Left lung (tissue), 4 donors: ENCODE measurements at regions not wholly inside any gene's neighbourhood (a gene's known extent, or its start where the extent isn't known, plus 50 kb on each side); places are given as distances from the start of the nearest gene placed in this dataset.
A peak's percentile ranks its signal among the peaks of the same experiment; 100 is the strongest.

ENCODE experiments used
- ATAC-seq: fragments of 200-7000 bp; cut with Tn5 transposase; one replicate; pipeline ENCODE4 v1.9.1; 2020; ENCODE audit warnings: moderate library complexity
- DNase-seq, 4 donors: peaks; one replicate each; pipeline ENCODE4 v3.0.0-alpha.2; 2013 to 2020
- H3K27ac ChIP-seq, 2 donors: fragments of 200-600 bp; sonication (generic) in 1 of 2; one replicate each; pipeline versions ENCODE4 v1.5.0 to v1.8.0; 2020 to 2021
- H3K27me3 ChIP-seq, 2 donors: fragments of 200-600 bp; sonication (generic) in 1 of 2; one replicate each; pipeline versions ENCODE4 v1.5.0 to v1.8.0; 2020 to 2021
- H3K36me3 ChIP-seq, 2 donors: fragments of 200-600 bp; sonication (generic) in 1 of 2; one replicate each; pipeline versions ENCODE4 v1.5.0 to v1.8.0; 2020 to 2021
- H3K4me1 ChIP-seq, 2 donors: fragments of 200-600 bp; one replicate each; pipeline ENCODE4 v1.8.0; 2021
- H3K4me3 ChIP-seq, 2 donors: fragments of 200-600 bp; sonication (generic) in 1 of 2; one replicate each; pipeline versions ENCODE4 v1.5.0 to v1.8.0; 2020 to 2021; ENCODE audit warnings: mild to moderate bottlenecking in 1 of 2
- H3K9me3 ChIP-seq, 2 donors: fragments of 200-600 bp; sonication (generic) in 1 of 2; one replicate each; pipeline versions ENCODE4 v1.5.0 to v1.8.0; 2020 to 2021
- intact Hi-C, 2 donors: fragments of 100-400 bp; cut with DNase I; formaldehyde crosslinking; loops; one replicate each; pipeline versions ENCODE4 v1.11.2 to v1.14.2; 2022
- TF ChIP-seq, protein P1 (sequence below), 2 donors: fragments of 200-600 bp; sonication (generic) in 1 of 2; IDR thresholded peaks; one replicate each; pipeline versions ENCODE4 v1.5.0 to v1.8.0; 2021; ENCODE audit warnings: antibody characterized with exemption in 2 of 2
- donor health status: DM: no; HTN: yes; CAD: no.
- donor health status: DM: no; HTN: no; CAD: no.

GRCh38 chr1:5308249-5308648 is 653.8 kb downstream of the AJAP1 start:
- TF ChIP-seq, protein P1, sequence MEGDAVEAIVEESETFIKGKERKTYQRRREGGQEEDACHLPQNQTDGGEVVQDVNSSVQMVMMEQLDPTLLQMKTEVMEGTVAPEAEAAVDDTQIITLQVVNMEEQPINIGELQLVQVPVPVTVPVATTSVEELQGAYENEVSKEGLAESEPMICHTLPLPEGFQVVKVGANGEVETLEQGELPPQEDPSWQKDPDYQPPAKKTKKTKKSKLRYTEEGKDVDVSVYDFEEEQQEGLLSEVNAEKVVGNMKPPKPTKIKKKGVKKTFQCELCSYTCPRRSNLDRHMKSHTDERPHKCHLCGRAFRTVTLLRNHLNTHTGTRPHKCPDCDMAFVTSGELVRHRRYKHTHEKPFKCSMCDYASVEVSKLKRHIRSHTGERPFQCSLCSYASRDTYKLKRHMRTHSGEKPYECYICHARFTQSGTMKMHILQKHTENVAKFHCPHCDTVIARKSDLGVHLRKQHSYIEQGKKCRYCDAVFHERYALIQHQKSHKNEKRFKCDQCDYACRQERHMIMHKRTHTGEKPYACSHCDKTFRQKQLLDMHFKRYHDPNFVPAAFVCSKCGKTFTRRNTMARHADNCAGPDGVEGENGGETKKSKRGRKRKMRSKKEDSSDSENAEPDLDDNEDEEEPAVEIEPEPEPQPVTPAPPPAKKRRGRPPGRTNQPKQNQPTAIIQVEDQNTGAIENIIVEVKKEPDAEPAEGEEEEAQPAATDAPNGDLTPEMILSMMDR (IDR thresholded peaks at IDR 0.05), result no peak
- intact Hi-C loops, result no loop called here
- H3K4me1 ChIP-seq, result no peaks in the 10 kb centered on the region
- H3K27ac ChIP-seq, result no peak overlapping the region
- H3K9me3 ChIP-seq, result no peaks in the 10 kb centered on the region
- DNase-seq, result no peak
- no peaks in the 10 kb centered on the region for H3K36me3 ChIP-seq
- ATAC-seq, result no peak
- no peak overlapping the region for H3K4me3 ChIP-seq
- peaks cover 0 to 6% of the 10 kb centered on the region in 2 donors for H3K27me3 ChIP-seq

GRCh38 chr1:5304702-5305101 is 650.3 kb downstream of the AJAP1 start:
- intact Hi-C loops, result no loop called here
- TF ChIP-seq, protein P1 (IDR thresholded peaks at IDR 0.05), result no peak
- Histone ChIP-seq H3K9me3 (no peaks in the 10 kb centered on the region), H3K36me3 (no peaks in the 10 kb centered on the region), H3K4me3 (no peak overlapping the region), H3K27me3 (peaks cover 0 to 4% of the 10 kb centered on the region in 2 donors), H3K4me1 (no peaks in the 10 kb centered on the region), H3K27ac (no peak overlapping the region)
- DNase-seq (no peak), ATAC-seq (no peak)

DNA sequence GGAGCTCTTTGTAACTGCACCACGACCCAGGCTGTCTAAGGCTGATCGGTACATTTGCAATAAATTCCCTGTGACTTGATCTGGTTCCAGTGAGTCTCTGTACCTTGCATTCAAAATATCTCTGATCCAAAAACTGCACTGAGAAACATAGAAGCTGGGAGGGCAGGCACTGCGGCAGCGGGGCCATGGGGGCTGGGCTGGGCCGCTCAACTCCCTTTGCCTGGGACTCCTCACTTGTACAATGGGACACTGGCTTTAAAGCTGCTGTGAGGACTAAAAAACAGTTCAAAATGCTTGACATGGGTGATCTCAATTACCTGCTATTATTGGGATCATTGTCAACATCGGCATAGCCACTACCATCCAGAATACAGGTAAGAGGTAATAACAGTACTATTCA is 644.0 kb downstream of the AJAP1 start:
- Histone ChIP-seq H3K4me1 (no peaks in the 10 kb centered on the region), H3K36me3 (no peaks in the 10 kb centered on the region), H3K4me3 (no peak overlapping the region), H3K27me3 (peaks cover 0 to 14% of the 10 kb centered on the region in 2 donors), H3K27ac (no peak overlapping the region), H3K9me3 (no peaks in the 10 kb centered on the region)
- intact Hi-C loops, result no loop called here
- TF ChIP-seq, protein P1 (IDR thresholded peaks at IDR 0.05), result no peak
- no peak for DNase-seq
- no peak for ATAC-seq

GRCh38 chr1:5297886-5298239 is 643.5 kb downstream of the AJAP1 start:
- TF ChIP-seq, protein P1 (IDR thresholded peaks at IDR 0.05), result no peak
- H3K27ac ChIP-seq, result no peak overlapping the region

DNA sequence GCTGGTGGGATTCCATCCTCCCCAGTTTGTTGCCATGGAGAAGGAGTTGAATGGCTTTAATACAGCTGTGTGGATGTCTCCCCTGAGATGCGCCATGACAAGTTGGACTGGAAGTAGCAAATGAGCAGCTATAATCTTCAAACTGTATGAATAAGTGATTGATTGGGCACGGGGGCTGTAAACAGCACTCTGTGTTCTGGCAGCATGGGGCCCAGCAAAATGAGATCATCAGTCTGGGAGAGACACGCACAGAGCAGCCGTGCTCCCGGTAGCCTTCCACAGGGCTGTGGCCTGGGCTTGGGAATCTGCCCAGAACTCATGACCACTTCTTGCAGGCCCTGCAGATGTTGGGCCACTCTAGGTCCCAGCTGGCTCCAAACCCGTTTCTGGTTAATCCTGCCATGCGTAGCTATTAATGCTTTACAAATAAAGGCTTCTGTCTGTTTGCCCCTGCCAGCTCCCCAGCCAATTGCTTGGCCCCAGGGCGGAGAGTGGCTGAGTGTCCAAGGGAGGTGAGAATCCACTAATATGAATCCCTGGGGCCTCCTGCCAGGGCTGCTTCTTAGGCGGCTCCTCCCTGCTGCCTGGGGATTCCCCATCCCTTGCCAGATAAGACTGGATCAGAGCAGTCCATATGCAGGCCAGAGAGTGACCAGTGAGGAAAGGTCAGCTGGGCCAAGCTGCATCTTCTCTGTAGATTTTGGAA is 642.9 kb downstream of the AJAP1 start:
- DNase-seq (no peak), ATAC-seq (peak; percentile 18)

More at GRCh38 chr1:5297886-5298239, 643.5 kb downstream of the AJAP1 start:
- Histone ChIP-seq H3K4me3 (no peak overlapping the region), H3K27me3 (peaks cover 0 to 14% of the 10 kb centered on the region in 2 donors), H3K9me3 (no peaks in the 10 kb centered on the region), H3K4me1 (no peaks in the 10 kb centered on the region), H3K36me3 (no peaks in the 10 kb centered on the region)
- ATAC-seq, result no peak
- intact Hi-C loops, result no loop called here
- DNase-seq, result no peak

More for the DNA sequence above, 642.9 kb downstream of the AJAP1 start:
- no peaks in the 10 kb centered on the region for H3K9me3 ChIP-seq
- no peaks in the 10 kb centered on the region for H3K4me1 ChIP-seq
- intact Hi-C loops, result no loop called here
- TF ChIP-seq, protein P1 (IDR thresholded peaks at IDR 0.05), result no peak
- H3K36me3 ChIP-seq, result no peaks in the 10 kb centered on the region
- no peak overlapping the region for H3K27ac ChIP-seq
- peaks cover 0 to 14% of the 10 kb centered on the region in 2 donors for H3K27me3 ChIP-seq
- H3K4me3 ChIP-seq, result no peak overlapping the region
